Transverse colon (tissue), 4 donors: ENCODE measurements at regions not wholly inside any gene's neighbourhood (a gene's known extent, or its start where the extent isn't known, plus 50 kb on each side); places are given as distances from the start of the nearest gene placed in this dataset.
"Not testable (repeated sequence)": the region's sequence is repeated elsewhere in the genome, so short reads cannot be mapped to it uniquely, and the experiment has no call there.

Experiments
- DNase-seq: peaks from one replicate; pipeline ENCODE4 v3.0.0-alpha.2; 2019
- H3K27ac ChIP-seq, 4 donors: fragments of 200-600 bp; sonication (generic); 2 replicates each; pipeline ENCODE4 v1.5.1; 2016 to 2018; ENCODE audit warnings: inconsistent platforms in 4 of 4
- H3K27me3 ChIP-seq: fragments of 200-600 bp; sonication (generic); 2 replicates; pipeline ENCODE4 v1.5.1; 2017; ENCODE audit warnings: inconsistent platforms
- H3K36me3 ChIP-seq, 4 donors: fragments of 200-600 bp; sonication (generic); 2 replicates each; pipeline ENCODE4 v1.5.1; 2017 to 2019; ENCODE audit warnings: inconsistent platforms in 4 of 4
- H3K4me1 ChIP-seq, 4 donors: fragments of 200-600 bp; sonication (generic); 2 replicates each; pipeline ENCODE4 v1.5.1; 2017 to 2020; ENCODE audit warnings: inconsistent platforms in 4 of 4
- H3K4me3 ChIP-seq, 4 donors: fragments of 200-600 bp; sonication (generic); 1 replicate in 1 of 4; 2 replicates in 3 of 4; pipeline versions ENCODE4 v1.5.1 to v1.6.1; 2017 to 2019; ENCODE audit warnings: inconsistent platforms in 4 of 4
- H3K9me3 ChIP-seq, 2 donors: fragments of 200-600 bp; sonication (generic); 2 replicates each; pipeline ENCODE4 v1.5.1; 2017 to 2019; ENCODE audit warnings: inconsistent platforms in 2 of 2
- CTCF ChIP-seq, 5 experiments: fragments of 200-600 bp in 3 of 5; fragments of 450-650 bp in 2 of 5; sonication (generic) in 3 of 5; IDR thresholded peaks; 1 replicate in 2 of 5; 2 replicates in 3 of 5; pipeline ENCODE4 v1.5.1; 2016 to 2017; ENCODE audit warnings: antibody characterized with exemption in 5 of 5, inconsistent platforms in 3 of 5, mild to moderate bottlenecking in 2 of 5, moderate library complexity in 1 of 5
- EP300 ChIP-seq: sonication (generic); formaldehyde crosslinking; IDR thresholded peaks from one replicate; pipeline ENCODE4 v1.6.1; 2017; ENCODE audit warnings: antibody characterized with exemption, low read depth
- POLR2A ChIP-seq: fragments of 450-650 bp; IDR thresholded peaks from one replicate; pipeline ENCODE4 v1.6.1; 2016; ENCODE audit warnings: antibody characterized with exemption, mild to moderate bottlenecking, moderate library complexity
- POLR2AphosphoS5 ChIP-seq, 3 donors: sonication (generic); formaldehyde crosslinking; IDR thresholded peaks; one replicate each; pipeline ENCODE4 v1.6.1; 2016; ENCODE audit warnings: antibody characterized with exemption in 3 of 3
- WGBS, 2 donors: methylation state at CpG; one replicate each; pipeline ENCODE4 v1.1.5; 2018; ENCODE audit warnings: low coverage in 1 of 2; 5-methylcytosine and 5-hydroxymethylcytosine counted together
- in situ Hi-C, 4 donors: fragments of 200-750 bp; cut with MboI; loops; one replicate each; pipeline versions ENCODE4 v1.15.0 to v1.15.1; 2017; ENCODE audit warnings: low sequenced_read_pairs in 3 of 4, low pct_ligation_motif_present in 1 of 4, low pct_unique_long_range_greater_than_20kb in 1 of 4
- intact Hi-C: fragments of 100-400 bp; cut with DNase I; formaldehyde crosslinking; loops from one replicate; pipeline ENCODE4 v1.15.1; 2023; ENCODE audit warnings: low total_unique reads

GRCh38 chr6:114816678-114817077 lies 473.9 kb upstream of the HS3ST5 start:
- in situ Hi-C loops: no loop called here

GRCh38 chr6:114810468-114810867 lies 467.6 kb upstream of the HS3ST5 start:
- Histone ChIP-seq H3K36me3 (no peaks in the 10 kb centered on the region), H3K27ac (no peak overlapping the region), H3K4me1 (no peaks in the 10 kb centered on the region), H3K4me3 (no peak overlapping the region), H3K27me3 (no peaks in the 10 kb centered on the region), H3K9me3 (no peaks in the 10 kb centered on the region)
- intact Hi-C loops: no loop called here
- 74% methylated on average over 3 of the region's 3 CpGs for WGBS, 2 donors
- TF ChIP-seq POLR2AphosphoS5 (IDR thresholded peaks at IDR 0.05) (no peak), EP300 (no peak), CTCF (IDR thresholded peaks at IDR 0.05) (no peak), POLR2A (no peak)
- DNase-seq: no peak
- in situ Hi-C loops: no loop called here

More at GRCh38 chr6:114816678-114817077, 473.9 kb upstream of the HS3ST5 start:
- Histone ChIP-seq H3K4me1 (no peaks in the 10 kb centered on the region), H3K9me3 (no peaks in the 10 kb centered on the region), H3K4me3 (no peak overlapping the region), H3K27me3 (no peaks in the 10 kb centered on the region), H3K36me3 (no peaks in the 10 kb centered on the region), H3K27ac (no peak overlapping the region)
- DNase-seq: no peak
- no peak for TF ChIP-seq CTCF (IDR thresholded peaks at IDR 0.05)
- TF ChIP-seq EP300: no peak
- no peak for TF ChIP-seq POLR2AphosphoS5 (IDR thresholded peaks at IDR 0.05)
- no peak for TF ChIP-seq POLR2A
- intact Hi-C loops: no loop called here

GRCh38 chr6:114805426-114805825 lies 462.6 kb upstream of the HS3ST5 start:
- in situ Hi-C loops, H3K9me3 ChIP-seq, DNase-seq, H3K36me3 ChIP-seq, H3K27ac ChIP-seq, H3K4me1 ChIP-seq, intact Hi-C loops, H3K4me3 ChIP-seq, H3K27me3 ChIP-seq: not testable (repeated sequence)
- 80 to 89% methylated on average over 1 to 12 of the region's 12 CpGs for WGBS, 2 donors

GRCh38 chr6:114796576-114796975 lies 453.8 kb upstream of the HS3ST5 start:
- H3K4me3 ChIP-seq: no peak overlapping the region
- 71 to 74% methylated on average over 2 to 4 of the region's 4 CpGs for WGBS, 2 donors
- no peak for DNase-seq
- TF ChIP-seq EP300 (no peak), POLR2A (no peak), POLR2AphosphoS5 (IDR thresholded peaks at IDR 0.05) (no peak), CTCF (IDR thresholded peaks at IDR 0.05) (no peak)
- in situ Hi-C loops (no loop called here), intact Hi-C loops (no loop called here)
- no peaks in the 10 kb centered on the region for H3K4me1 ChIP-seq
- no peak overlapping the region for H3K27ac ChIP-seq
- H3K27me3 ChIP-seq: no peaks in the 10 kb centered on the region
- H3K36me3 ChIP-seq: no peaks in the 10 kb centered on the region
- no peaks in the 10 kb centered on the region for H3K9me3 ChIP-seq

GRCh38 chr6:114793428-114793827 lies 450.6 kb upstream of the HS3ST5 start:
- Histone ChIP-seq H3K9me3 (no peaks in the 10 kb centered on the region), H3K27me3 (no peaks in the 10 kb centered on the region), H3K4me3 (no peak overlapping the region), H3K36me3 (no peaks in the 10 kb centered on the region), H3K27ac (no peak overlapping the region), H3K4me1 (no peaks in the 10 kb centered on the region)
- no peak for TF ChIP-seq POLR2A
- TF ChIP-seq EP300: no peak
- TF ChIP-seq POLR2AphosphoS5 (IDR thresholded peaks at IDR 0.05): no peak
- TF ChIP-seq CTCF (IDR thresholded peaks at IDR 0.05): no peak
- intact Hi-C loops (no loop called here), in situ Hi-C loops (no loop called here)
- no peak for DNase-seq
